Peyer's patch (tissue), 4 donors: ENCODE measurements at regions not wholly inside any gene's neighbourhood (a gene's known extent, or its start where the extent isn't known, plus 50 kb on each side); places are given as distances from the start of the nearest gene placed in this dataset.

ENCODE experiments used
- DNase-seq, 3 donors: peaks; one replicate each; pipeline ENCODE4 v3.0.0-alpha.2; 2017 to 2019
- H3K27ac ChIP-seq, 4 donors: fragments of 200-600 bp; sonication (generic); one replicate each; pipeline ENCODE4 v1.5.1; 2016 to 2019
- H3K27me3 ChIP-seq, 2 donors: fragments of 200-600 bp; sonication (generic); one replicate each; pipeline ENCODE4 v1.5.1; 2019
- H3K36me3 ChIP-seq, 3 donors: fragments of 200-600 bp; sonication (generic); one replicate each; pipeline ENCODE4 v1.5.1; 2016 to 2019
- H3K4me1 ChIP-seq, 4 donors: fragments of 200-600 bp; sonication (generic); one replicate each; pipeline ENCODE4 v1.5.1; 2016 to 2019
- H3K4me3 ChIP-seq, 4 donors: fragments of 200-600 bp; sonication (generic); 1 replicate in 3 of 4; 2 replicates in 1 of 4; pipeline ENCODE4 v1.5.1; 2016 to 2019; ENCODE audit warnings: mild to moderate bottlenecking in 1 of 4
- H3K9me3 ChIP-seq, 4 donors: fragments of 200-600 bp; sonication (generic); one replicate each; pipeline ENCODE4 v1.5.1; 2016 to 2019; ENCODE audit warnings: mild to moderate bottlenecking in 1 of 4
- POLR2A ChIP-seq, 2 donors: fragments of 450-650 bp; IDR thresholded peaks; one replicate each; pipeline ENCODE4 v1.5.1; 2017; ENCODE audit warnings: antibody characterized with exemption in 2 of 2, mild to moderate bottlenecking in 2 of 2, moderate library complexity in 2 of 2
- TF ChIP-seq, protein P1 (sequence below), 6 experiments: fragments of 450-650 bp in 4 of 6; fragments of 200-600 bp in 2 of 6; sonication (generic) in 1 of 6; IDR thresholded peaks; one replicate each; pipeline ENCODE4 v1.5.1; 2017 to 2019; ENCODE audit warnings: antibody characterized with exemption in 6 of 6, mild to moderate bottlenecking in 3 of 6, moderate library complexity in 1 of 6

DNA sequence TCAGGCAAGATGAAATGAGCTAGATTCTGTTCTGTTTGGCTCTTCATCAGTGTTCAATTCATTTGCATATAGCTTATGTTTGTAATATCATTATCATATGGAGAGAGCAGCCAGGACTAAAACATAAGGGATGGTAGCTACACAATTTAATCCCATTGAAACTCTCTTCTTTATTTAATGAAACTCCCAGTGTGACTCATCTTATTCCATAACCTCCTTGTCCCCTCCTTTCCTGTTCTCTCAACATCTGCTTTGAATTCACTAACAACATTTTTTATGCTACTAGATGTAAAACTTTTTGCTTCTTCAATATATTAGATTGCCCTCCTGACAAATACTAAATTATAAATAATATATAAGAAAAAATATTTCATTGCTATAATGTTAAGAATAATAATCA is 1823.4 kb downstream of the MAT2B start:
- Histone ChIP-seq H3K9me3 (no peaks in the 10 kb centered on the region), H3K4me3 (no peak overlapping the region), H3K36me3 (no peaks in the 10 kb centered on the region), H3K4me1 (no peaks in the 10 kb centered on the region), H3K27ac (no peak overlapping the region), H3K27me3 (no peaks in the 10 kb centered on the region)
- TF ChIP-seq POLR2A (IDR thresholded peaks at IDR 0.05), result no peak
- TF ChIP-seq, protein P1, sequence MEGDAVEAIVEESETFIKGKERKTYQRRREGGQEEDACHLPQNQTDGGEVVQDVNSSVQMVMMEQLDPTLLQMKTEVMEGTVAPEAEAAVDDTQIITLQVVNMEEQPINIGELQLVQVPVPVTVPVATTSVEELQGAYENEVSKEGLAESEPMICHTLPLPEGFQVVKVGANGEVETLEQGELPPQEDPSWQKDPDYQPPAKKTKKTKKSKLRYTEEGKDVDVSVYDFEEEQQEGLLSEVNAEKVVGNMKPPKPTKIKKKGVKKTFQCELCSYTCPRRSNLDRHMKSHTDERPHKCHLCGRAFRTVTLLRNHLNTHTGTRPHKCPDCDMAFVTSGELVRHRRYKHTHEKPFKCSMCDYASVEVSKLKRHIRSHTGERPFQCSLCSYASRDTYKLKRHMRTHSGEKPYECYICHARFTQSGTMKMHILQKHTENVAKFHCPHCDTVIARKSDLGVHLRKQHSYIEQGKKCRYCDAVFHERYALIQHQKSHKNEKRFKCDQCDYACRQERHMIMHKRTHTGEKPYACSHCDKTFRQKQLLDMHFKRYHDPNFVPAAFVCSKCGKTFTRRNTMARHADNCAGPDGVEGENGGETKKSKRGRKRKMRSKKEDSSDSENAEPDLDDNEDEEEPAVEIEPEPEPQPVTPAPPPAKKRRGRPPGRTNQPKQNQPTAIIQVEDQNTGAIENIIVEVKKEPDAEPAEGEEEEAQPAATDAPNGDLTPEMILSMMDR (IDR thresholded peaks at IDR 0.05), result no peak
- DNase-seq, result no peak

DNA sequence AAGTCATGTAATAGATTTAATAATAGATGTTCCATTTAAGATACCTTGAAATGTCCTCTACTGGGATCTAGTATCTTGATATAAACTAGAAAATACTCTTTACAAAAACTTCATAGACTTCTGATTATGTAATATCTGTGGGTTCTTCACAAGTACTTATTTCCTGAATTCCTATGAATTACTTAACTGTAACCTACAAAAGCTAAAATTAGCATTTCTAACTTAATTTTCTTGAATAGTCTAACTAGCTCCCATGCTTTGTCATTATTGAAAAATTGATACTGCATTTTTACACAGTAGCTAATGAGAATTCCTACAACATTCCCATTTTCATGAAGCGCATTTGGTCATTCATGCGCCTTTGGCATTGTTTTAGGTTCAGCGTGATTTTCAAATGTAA is 1828.2 kb downstream of the MAT2B start:
- H3K4me1 ChIP-seq, result no peaks in the 10 kb centered on the region
- TF ChIP-seq POLR2A (IDR thresholded peaks at IDR 0.05), result no peak
- TF ChIP-seq, protein P1 (IDR thresholded peaks at IDR 0.05), result no peak
- no peaks in the 10 kb centered on the region for H3K36me3 ChIP-seq
- no peak overlapping the region for H3K27ac ChIP-seq
- H3K4me3 ChIP-seq, result no peak overlapping the region
- H3K9me3 ChIP-seq, result no peaks in the 10 kb centered on the region
- no peaks in the 10 kb centered on the region for H3K27me3 ChIP-seq
- DNase-seq, result no peak

DNA sequence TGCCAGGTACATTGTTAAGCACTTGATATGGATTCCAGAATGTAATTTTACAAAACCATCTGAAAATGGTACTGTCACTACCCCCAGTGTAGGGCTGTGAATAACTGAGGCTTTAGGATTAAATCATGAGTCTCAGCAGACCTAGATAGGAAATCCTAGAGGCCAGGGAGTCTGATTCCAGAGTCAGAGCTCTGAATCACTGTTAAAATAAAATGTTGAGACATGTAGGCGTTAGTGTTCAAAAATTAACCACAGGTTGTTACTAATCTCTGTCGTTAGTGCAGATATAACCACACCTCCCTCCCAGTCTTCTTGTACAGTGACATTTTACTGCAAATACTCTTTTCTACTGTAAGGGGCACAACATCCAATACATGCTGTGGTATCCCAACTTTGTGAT is 1828.8 kb downstream of the MAT2B start:
- H3K27ac ChIP-seq, result no peak overlapping the region
- no peak for DNase-seq
- TF ChIP-seq, protein P1 (IDR thresholded peaks at IDR 0.05), result no peak
- no peak for TF ChIP-seq POLR2A (IDR thresholded peaks at IDR 0.05)
- H3K36me3 ChIP-seq, result no peaks in the 10 kb centered on the region
- H3K4me1 ChIP-seq, result no peaks in the 10 kb centered on the region
- no peaks in the 10 kb centered on the region for H3K9me3 ChIP-seq
- no peak overlapping the region for H3K4me3 ChIP-seq
- H3K27me3 ChIP-seq, result no peaks in the 10 kb centered on the region

- H3K4me3 ChIP-seq, result no peak overlapping the region
- H3K27ac ChIP-seq, result no peak overlapping the region
- H3K36me3 ChIP-seq, result no peaks in the 10 kb centered on the region
- TF ChIP-seq, protein P1 (IDR thresholded peaks at IDR 0.05), result no peak
- TF ChIP-seq POLR2A (IDR thresholded peaks at IDR 0.05), result no peak
- H3K9me3 ChIP-seq, result no peaks in the 10 kb centered on the region
- no peaks in the 10 kb centered on the region for H3K27me3 ChIP-seq
- no peaks in the 10 kb centered on the region for H3K4me1 ChIP-seq
- no peak for DNase-seq
Observed at GRCh38 chr5:165349735-165350134, 1844.3 kb downstream of the MAT2B start.

DNA sequence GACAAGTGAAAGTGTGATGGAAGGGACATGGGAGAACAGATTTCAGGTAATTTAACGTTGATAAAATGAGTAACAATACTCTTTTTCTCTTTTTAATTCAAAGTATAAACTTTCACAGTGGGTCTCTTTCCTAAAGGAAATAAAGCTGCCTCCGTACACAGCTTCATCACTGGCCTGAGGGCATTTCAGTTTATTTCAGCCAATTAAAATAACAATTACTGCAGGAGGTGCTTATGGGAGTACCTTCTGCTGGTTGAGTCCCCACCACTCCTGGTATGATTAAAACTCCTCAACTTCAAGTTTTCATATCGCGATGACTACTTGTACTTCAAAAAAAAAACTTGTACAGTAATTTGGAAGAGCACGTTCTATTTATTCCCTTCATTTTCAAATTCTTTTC is 1845.9 kb downstream of the MAT2B start:
- H3K27ac ChIP-seq, result no peak overlapping the region

More for the DNA sequence above, 1845.9 kb downstream of the MAT2B start:
- DNase-seq, result no peak
- Histone ChIP-seq H3K4me3 (no peak overlapping the region), H3K4me1 (no peaks in the 10 kb centered on the region), H3K9me3 (no peaks in the 10 kb centered on the region), H3K27me3 (no peaks in the 10 kb centered on the region), H3K36me3 (no peaks in the 10 kb centered on the region)
- no peak for TF ChIP-seq POLR2A (IDR thresholded peaks at IDR 0.05)
- TF ChIP-seq, protein P1 (IDR thresholded peaks at IDR 0.05), result no peak
